CD14-positive monocyte (primary cell): ENCODE measurements at regions not wholly inside any gene's neighbourhood (a gene's known extent, or its start where the extent isn't known, plus 50 kb on each side); places are given as distances from the start of the nearest gene placed in this dataset.

Experiments
- DNase-seq, 3 donors: peaks; one replicate each; pipeline ENCODE4 v3.0.0-alpha.2; 2011 to 2022
- H2AFZ ChIP-seq: 2 replicates; pipeline ENCODE4 v1.6.0; 2012; ENCODE audit warnings: mild to moderate bottlenecking, low read depth, low read length, inconsistent platforms; ENCODE audit not compliant: insufficient read depth, poor library complexity, severe bottlenecking
- H3K27ac ChIP-seq, 2 donors: 1 replicate in 1 of 2; 2 replicates in 1 of 2; pipeline ENCODE4 v1.5.1; 2012 to 2013; ENCODE audit warnings: low read length in 2 of 2, control low read depth in 1 of 2, inconsistent platforms in 1 of 2, low read depth in 1 of 2, mild to moderate bottlenecking in 1 of 2
- H3K27me3 ChIP-seq, 2 donors: one replicate each; pipeline versions ENCODE4 v1.6.0 to v1.6.1; 2011 to 2013; ENCODE audit warnings: low read length in 2 of 2; ENCODE audit not compliant: control insufficient read depth in 2 of 2, insufficient read depth in 2 of 2
- H3K36me3 ChIP-seq, 2 donors: replicated peaks in 1 of 2; 1 replicate in 1 of 2; 2 replicates in 1 of 2; pipeline versions ENCODE4 v1.5.1 to v1.6.1; 2012 to 2013; ENCODE audit warnings: low read length in 2 of 2, control low read depth in 1 of 2, inconsistent platforms in 1 of 2, mild to moderate bottlenecking in 1 of 2; ENCODE audit not compliant: insufficient read depth in 2 of 2, control insufficient read depth in 1 of 2
- H3K4me1 ChIP-seq, 2 donors: 1 replicate in 1 of 2; 2 replicates in 1 of 2; pipeline versions ENCODE4 v1.5.1 to v1.6.1; 2012 to 2013; ENCODE audit warnings: low read length in 2 of 2, control low read depth in 1 of 2, inconsistent platforms in 1 of 2, mild to moderate bottlenecking in 1 of 2, moderate library complexity in 1 of 2; ENCODE audit not compliant: insufficient read depth in 2 of 2, control insufficient read depth in 1 of 2
- H3K4me2 ChIP-seq: replicated peaks from 2 replicates; pipeline ENCODE3; 2012; ENCODE audit warnings: low read length, moderate library complexity, mild to moderate bottlenecking; ENCODE audit not compliant: poor library complexity, severe bottlenecking; ENCODE audit errors: extremely low read depth
- H3K4me3 ChIP-seq, 3 experiments: fragments of 200-600 bp in 1 of 3; sonication (generic) in 1 of 3; replicated peaks in 1 of 3; 1 replicate in 2 of 3; 2 replicates in 1 of 3; pipeline ENCODE4 v1.5.1; 2011 to 2013; ENCODE audit warnings: low read length in 3 of 3, mild to moderate bottlenecking in 3 of 3, control low read depth in 2 of 3, low read depth in 2 of 3, inconsistent platforms in 1 of 3, moderate library complexity in 1 of 3
- H3K79me2 ChIP-seq: 2 replicates; pipeline ENCODE4 v1.6.0; 2012; ENCODE audit warnings: mild to moderate bottlenecking, control low read depth, inconsistent platforms, low read length, moderate library complexity; ENCODE audit not compliant: insufficient read depth
- H3K9ac ChIP-seq: 2 replicates; pipeline ENCODE4 v1.6.0; 2017; ENCODE audit warnings: low read length, mild to moderate bottlenecking; ENCODE audit not compliant: insufficient read depth, poor library complexity, severe bottlenecking
- H3K9me3 ChIP-seq, 2 donors: replicated peaks in 1 of 2; 1 replicate in 1 of 2; 2 replicates in 1 of 2; pipeline versions ENCODE4 v1.5.1 to v1.6.1; 2012 to 2013; ENCODE audit warnings: low read length in 2 of 2, control low read depth in 1 of 2; ENCODE audit not compliant: control insufficient read depth in 1 of 2, insufficient read depth in 1 of 2
- H4K20me1 ChIP-seq: 2 replicates; pipeline ENCODE4 v1.6.0; 2012; ENCODE audit warnings: mild to moderate bottlenecking, low read length, control low read depth, moderate library complexity; ENCODE audit not compliant: insufficient read depth
- H3K27ac Mint-ChIP-seq, 7 donors: one replicate each; pipeline ENCODE4 v1.8.0; 2020; ENCODE audit warnings: mild to moderate bottlenecking in 7 of 7, mixed read lengths in 7 of 7, moderate library complexity in 6 of 7, inconsistent platforms in 2 of 7
- H3K27me3 Mint-ChIP-seq, 3 donors: one replicate each; pipeline ENCODE4 v1.8.0; 2021 to 2022; ENCODE audit warnings: low read depth in 3 of 3, mild to moderate bottlenecking in 3 of 3, mixed read lengths in 3 of 3, moderate library complexity in 3 of 3, inconsistent platforms in 1 of 3
- H3K36me3 Mint-ChIP-seq, 2 donors: one replicate each; pipeline ENCODE4 v1.8.0; 2020; ENCODE audit warnings: mixed read lengths in 2 of 2, inconsistent platforms in 1 of 2, mild to moderate bottlenecking in 1 of 2
- H3K4me1 Mint-ChIP-seq: one replicate; pipeline ENCODE4 v1.8.0; 2020; ENCODE audit warnings: mild to moderate bottlenecking, mixed read lengths
- H3K4me3 Mint-ChIP-seq, 2 donors: one replicate each; pipeline ENCODE4 v1.8.0; 2020; ENCODE audit warnings: mild to moderate bottlenecking in 2 of 2, mixed read lengths in 2 of 2, moderate library complexity in 1 of 2
- H3K9me3 Mint-ChIP-seq, 7 donors: one replicate each; pipeline ENCODE4 v1.8.0; 2020 to 2022; ENCODE audit warnings: mixed read lengths in 7 of 7, mild to moderate bottlenecking in 6 of 7, moderate library complexity in 6 of 7, inconsistent platforms in 2 of 7
- WGBS: methylation state at CpG from one replicate; pipeline ENCODE4 v1.1.5; 2013; ENCODE audit warnings: missing lambda C conversion rate; ENCODE audit not compliant: insufficient coverage; 5-methylcytosine and 5-hydroxymethylcytosine counted together
- intact Hi-C, 2 donors: fragments of 100-400 bp; cut with micrococcal nuclease; formaldehyde crosslinking; loops; one replicate each; pipeline versions ENCODE4 v1.15.0 to v1.15.1; 2023
- TF ChIP-seq, protein P1 (sequence below): fragments of 200-600 bp; IDR thresholded peaks from one replicate; pipeline ENCODE4 v1.8.0; 2022; ENCODE audit warnings: antibody characterized with exemption, mild to moderate bottlenecking

DNA sequence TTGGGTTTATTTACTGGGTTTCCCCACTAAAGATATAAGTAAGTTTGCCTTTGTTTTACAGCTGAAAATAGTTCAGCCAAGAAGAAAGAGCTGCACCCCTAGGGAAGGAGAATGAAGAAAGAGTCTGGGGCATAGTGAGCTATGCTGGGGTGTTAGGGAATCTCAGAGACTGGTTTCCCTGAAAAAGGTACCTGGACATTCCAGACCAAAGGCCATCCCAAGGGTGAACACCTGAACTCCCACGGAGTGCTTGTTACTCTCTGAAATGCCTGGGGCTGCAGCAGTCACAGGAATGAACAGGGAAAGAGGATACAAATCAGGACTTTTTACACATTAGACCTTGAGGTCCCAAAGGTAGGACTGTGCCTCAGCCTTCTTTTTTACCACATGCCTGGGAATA is 337.6 kb upstream of the SLC10A2 start:
- Histone ChIP-seq H3K4me3 (no peak overlapping the region), H4K20me1 (no peaks in the 10 kb centered on the region), H3K9me3 (peaks cover 0 to 1% of the 10 kb centered on the region in 2 donors), H3K4me2 (no peak overlapping the region), H3K27ac (no peak overlapping the region), H3K36me3 (no peaks in the 10 kb centered on the region), H2AFZ (no peak overlapping the region), H3K4me1 (no peaks in the 10 kb centered on the region), H3K79me2 (no peaks in the 10 kb centered on the region), H3K27me3 (no peaks in the 10 kb centered on the region), H3K9ac (no peak overlapping the region)
- H3K4me3 Mint-ChIP-seq: no peak overlapping the region
- H3K27ac Mint-ChIP-seq: no peak overlapping the region
- H3K36me3 Mint-ChIP-seq: no peaks in the 10 kb centered on the region
- no peaks in the 10 kb centered on the region for H3K27me3 Mint-ChIP-seq
- intact Hi-C loops: no loop called here
- peaks cover 0 to 8% (median 3%) of the 10 kb centered on the region in 7 donors for H3K9me3 Mint-ChIP-seq
- TF ChIP-seq, protein P1, sequence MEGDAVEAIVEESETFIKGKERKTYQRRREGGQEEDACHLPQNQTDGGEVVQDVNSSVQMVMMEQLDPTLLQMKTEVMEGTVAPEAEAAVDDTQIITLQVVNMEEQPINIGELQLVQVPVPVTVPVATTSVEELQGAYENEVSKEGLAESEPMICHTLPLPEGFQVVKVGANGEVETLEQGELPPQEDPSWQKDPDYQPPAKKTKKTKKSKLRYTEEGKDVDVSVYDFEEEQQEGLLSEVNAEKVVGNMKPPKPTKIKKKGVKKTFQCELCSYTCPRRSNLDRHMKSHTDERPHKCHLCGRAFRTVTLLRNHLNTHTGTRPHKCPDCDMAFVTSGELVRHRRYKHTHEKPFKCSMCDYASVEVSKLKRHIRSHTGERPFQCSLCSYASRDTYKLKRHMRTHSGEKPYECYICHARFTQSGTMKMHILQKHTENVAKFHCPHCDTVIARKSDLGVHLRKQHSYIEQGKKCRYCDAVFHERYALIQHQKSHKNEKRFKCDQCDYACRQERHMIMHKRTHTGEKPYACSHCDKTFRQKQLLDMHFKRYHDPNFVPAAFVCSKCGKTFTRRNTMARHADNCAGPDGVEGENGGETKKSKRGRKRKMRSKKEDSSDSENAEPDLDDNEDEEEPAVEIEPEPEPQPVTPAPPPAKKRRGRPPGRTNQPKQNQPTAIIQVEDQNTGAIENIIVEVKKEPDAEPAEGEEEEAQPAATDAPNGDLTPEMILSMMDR: no peak
- H3K4me1 Mint-ChIP-seq: no peaks in the 10 kb centered on the region
- no peak for DNase-seq
- WGBS: 80% methylated on average over 1 of the region's 1 CpG

DNA sequence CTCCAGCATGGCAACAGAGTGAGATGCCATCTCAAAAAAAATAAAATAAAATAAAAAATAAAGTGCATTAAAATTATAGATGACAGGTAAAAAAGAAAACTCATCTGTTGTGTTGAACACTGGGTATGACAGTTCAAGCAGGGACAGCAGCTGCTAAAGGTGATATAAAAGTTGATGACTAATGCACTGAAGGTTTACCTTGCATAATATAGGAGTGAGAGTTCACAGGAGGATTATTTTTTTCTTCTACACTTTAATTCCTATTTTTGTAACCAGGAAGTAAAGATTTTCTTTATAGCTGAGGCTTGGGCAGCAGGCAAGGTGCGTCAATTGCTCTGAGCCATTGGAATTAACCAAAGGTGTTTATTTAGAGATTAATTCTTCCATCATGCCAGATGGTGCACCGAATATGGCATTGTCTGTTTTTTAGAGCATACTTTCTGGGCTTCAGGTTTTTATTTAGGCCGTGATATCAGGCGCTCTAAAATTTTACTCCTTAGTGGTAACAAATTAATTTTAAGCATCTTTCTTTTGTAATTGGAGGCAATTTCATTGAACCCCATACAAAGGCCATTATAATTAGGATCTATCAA is 337.0 kb upstream of the SLC10A2 start:
- no peaks in the 10 kb centered on the region for H3K79me2 ChIP-seq
- H4K20me1 ChIP-seq: no peaks in the 10 kb centered on the region
- no peaks in the 10 kb centered on the region for H3K27me3 ChIP-seq
- no peaks in the 10 kb centered on the region for H3K4me1 ChIP-seq
- H3K4me3 Mint-ChIP-seq: no peak overlapping the region
- H3K4me1 Mint-ChIP-seq: no peaks in the 10 kb centered on the region
- peaks cover 4 to 7% of the 10 kb centered on the region in 2 donors for H3K9me3 ChIP-seq
- H3K27ac ChIP-seq: no peak overlapping the region
- intact Hi-C loops: no loop called here
- no peaks in the 10 kb centered on the region for H3K27me3 Mint-ChIP-seq
- H3K36me3 Mint-ChIP-seq: no peaks in the 10 kb centered on the region
- no peak for DNase-seq
- H3K27ac Mint-ChIP-seq: no peak overlapping the region
- peaks cover 0 to 10% (median 3%) of the 10 kb centered on the region in 7 donors for H3K9me3 Mint-ChIP-seq
- H3K9ac ChIP-seq: no peak overlapping the region
- TF ChIP-seq, protein P1: no peak
- WGBS: no CpG with 5 or more reads among the region's 4 CpGs
- no peak overlapping the region for H2AFZ ChIP-seq
- H3K4me3 ChIP-seq: no peak overlapping the region
- no peaks in the 10 kb centered on the region for H3K36me3 ChIP-seq
- H3K4me2 ChIP-seq: no peak overlapping the region
